OCI-LY3 (cell line): ENCODE measurements at regions not wholly inside any gene's neighbourhood (a gene's known extent, or its start where the extent isn't known, plus 50 kb on each side); places are given as distances from the start of the nearest gene placed in this dataset.

ENCODE experiments used
- EZH2phosphoT487 ChIP-seq: fragments of 200-600 bp; shearing (Covaris generic); IDR thresholded peaks from 2 replicates; pipeline ENCODE4 v1.6.1; 2018; ENCODE audit warnings: antibody characterized with exemption, mixed run types, low read depth
- TF ChIP-seq, protein P1 (sequence below): fragments of 200-600, 300-600 bp; sonication (generic); IDR thresholded peaks from 2 replicates; pipeline ENCODE4 v1.5.1; 2014; ENCODE audit warnings: antibody characterized with exemption, low read length, low read depth

DNA sequence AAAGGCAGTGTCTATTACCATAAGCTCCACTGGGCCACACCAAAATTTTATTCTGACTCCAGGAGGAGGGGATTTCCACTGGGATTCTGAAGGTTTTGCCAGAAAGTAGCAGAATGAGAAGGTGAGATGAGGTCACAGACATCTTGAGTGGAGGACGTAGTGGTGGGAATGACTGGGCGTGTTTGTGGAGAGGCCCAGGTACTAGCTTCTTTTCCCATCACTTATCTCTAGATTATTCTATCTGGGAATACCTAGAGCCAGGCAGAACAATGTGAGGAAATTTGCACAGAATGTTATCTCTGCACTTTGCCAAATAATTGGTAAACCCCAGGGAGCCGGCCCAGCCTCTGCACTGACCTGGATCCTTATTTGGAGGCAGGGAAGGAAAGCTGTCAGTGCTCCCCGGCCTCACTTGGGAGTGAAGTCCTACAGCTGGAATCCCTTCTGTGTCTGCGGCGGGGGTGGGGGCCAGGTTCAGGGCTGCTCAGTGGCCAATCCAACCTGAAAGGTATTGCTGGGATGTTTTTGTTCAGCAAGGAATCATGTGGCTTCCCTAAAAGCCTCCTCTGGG, 129.4 kb downstream of the C12orf75 start:
- no peak for TF ChIP-seq EZH2phosphoT487
- TF ChIP-seq, protein P1, sequence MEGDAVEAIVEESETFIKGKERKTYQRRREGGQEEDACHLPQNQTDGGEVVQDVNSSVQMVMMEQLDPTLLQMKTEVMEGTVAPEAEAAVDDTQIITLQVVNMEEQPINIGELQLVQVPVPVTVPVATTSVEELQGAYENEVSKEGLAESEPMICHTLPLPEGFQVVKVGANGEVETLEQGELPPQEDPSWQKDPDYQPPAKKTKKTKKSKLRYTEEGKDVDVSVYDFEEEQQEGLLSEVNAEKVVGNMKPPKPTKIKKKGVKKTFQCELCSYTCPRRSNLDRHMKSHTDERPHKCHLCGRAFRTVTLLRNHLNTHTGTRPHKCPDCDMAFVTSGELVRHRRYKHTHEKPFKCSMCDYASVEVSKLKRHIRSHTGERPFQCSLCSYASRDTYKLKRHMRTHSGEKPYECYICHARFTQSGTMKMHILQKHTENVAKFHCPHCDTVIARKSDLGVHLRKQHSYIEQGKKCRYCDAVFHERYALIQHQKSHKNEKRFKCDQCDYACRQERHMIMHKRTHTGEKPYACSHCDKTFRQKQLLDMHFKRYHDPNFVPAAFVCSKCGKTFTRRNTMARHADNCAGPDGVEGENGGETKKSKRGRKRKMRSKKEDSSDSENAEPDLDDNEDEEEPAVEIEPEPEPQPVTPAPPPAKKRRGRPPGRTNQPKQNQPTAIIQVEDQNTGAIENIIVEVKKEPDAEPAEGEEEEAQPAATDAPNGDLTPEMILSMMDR: no peak
